DOHH2 (cell line): ENCODE measurements at regions not wholly inside any gene's neighbourhood (a gene's known extent, or its start where the extent isn't known, plus 50 kb on each side); places are given as distances from the start of the nearest gene placed in this dataset.

Experiments used
- CTCF ChIP-seq: fragments of 200-600 bp; sonication (generic); IDR thresholded peaks from one replicate; pipeline ENCODE4 v1.5.1; 2014; ENCODE audit warnings: antibody characterized with exemption, mild to moderate bottlenecking, low read depth, low read length; ENCODE audit not compliant: poor library complexity, severe bottlenecking
- EZH2phosphoT487 ChIP-seq: fragments of 200-600 bp; sonication (generic); IDR thresholded peaks from 2 replicates; pipeline ENCODE4 v1.6.1; 2017; ENCODE audit warnings: borderline replicate concordance, mild to moderate bottlenecking, antibody characterized with exemption, low read length, moderate library complexity, mixed read lengths

GRCh38 chr2:515441-516127 is 161.6 kb downstream of the TMEM18 start:
- no peak for TF ChIP-seq CTCF
- TF ChIP-seq EZH2phosphoT487, result no peak
